VCaP (cell line): ENCODE measurements at regions not wholly inside any gene's neighbourhood (a gene's known extent, or its start where the extent isn't known, plus 50 kb on each side); places are given as distances from the start of the nearest gene placed in this dataset.

Experiments
- H3K27ac ChIP-seq: fragments of 450-650 bp; 2 replicates; pipeline ENCODE4 v1.5.1; 2017
- CTCF ChIP-seq: fragments of 450-650 bp; conservative IDR thresholded peaks from 2 replicates; pipeline ENCODE4 v1.5.1; 2017; ENCODE audit warnings: mild to moderate bottlenecking, moderate library complexity

GRCh38 chr3:622314-622713 is 425.8 kb downstream of the CHL1 start:
- TF ChIP-seq CTCF, result no peak
- H3K27ac ChIP-seq, result no peak overlapping the region

GRCh38 chr3:623914-624545 is 427.5 kb downstream of the CHL1 start:
- no peak overlapping the region for H3K27ac ChIP-seq
- TF ChIP-seq CTCF, result no peak

GRCh38 chr3:632571-633170 is 436.1 kb downstream of the CHL1 start:
- TF ChIP-seq CTCF, result peak; percentile 85
- no peak overlapping the region for H3K27ac ChIP-seq

- no peak overlapping the region for H3K27ac ChIP-seq
- peak; percentile 20 for TF ChIP-seq CTCF
These were observed 437.9 kb downstream of the CHL1 start for GRCh38 chr3:634511-634910.

- no peak for TF ChIP-seq CTCF
- H3K27ac ChIP-seq, result no peak overlapping the region
These were observed 438.8 kb downstream of the CHL1 start for GRCh38 chr3:635393-635792.

- TF ChIP-seq CTCF, result no peak
- H3K27ac ChIP-seq, result no peak overlapping the region
These were observed 446.8 kb downstream of the CHL1 start for GRCh38 chr3:643376-643775.

- no peak for TF ChIP-seq CTCF
- H3K27ac ChIP-seq, result no peak overlapping the region
These were observed 437.0 kb upstream of the CNTN6 start for GRCh38 chr3:655824-656223.
